ENCODE measurements at regions not wholly inside any gene's neighbourhood (a gene's known extent, or its start where the extent isn't known, plus 50 kb on each side); places are given as distances from the start of the nearest gene placed in this dataset.

DNA sequence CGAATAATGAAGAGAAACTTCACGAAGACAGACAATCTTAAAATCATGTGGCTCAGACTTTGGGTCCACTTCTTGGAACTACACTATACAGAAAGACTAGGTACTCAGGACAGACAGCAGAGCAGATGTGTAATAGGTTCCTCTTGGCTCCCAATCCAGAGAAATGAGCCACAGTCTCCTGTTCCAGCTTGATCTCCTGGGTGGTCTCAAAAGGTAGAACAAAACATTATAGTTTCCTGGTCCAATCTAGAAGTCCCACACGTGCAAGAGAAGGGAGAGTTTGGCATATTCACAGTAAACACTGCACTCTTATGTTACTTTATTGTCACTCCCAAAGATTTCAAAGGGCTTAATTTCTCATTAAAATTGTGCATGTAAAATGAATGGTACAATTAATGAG, 134.5 kb upstream of the FIBIN start:
- ChIA-PET CTCF (ENCODE audit: low intra/inter-chr PET ratio) (no interaction called here), POLR2A (no interaction called here)
- Histone ChIP-seq H3K27ac (ENCODE audit: extremely low read depth, low read depth, low read length) (no peak overlapping the region), H3K9me3 (replicated peaks; ENCODE audit: control insufficient read depth, insufficient read depth, low read depth, low read length) (no peaks in the 10 kb centered on the region), H3K79me2 (ENCODE audit: control insufficient read depth, insufficient read depth, low read length) (no peaks in the 10 kb centered on the region), H3K4me3 (no peak overlapping the region), H3K36me3 (ENCODE audit: control insufficient read depth, insufficient read depth, low read length) (no peaks in the 10 kb centered on the region), H3K27me3 (ENCODE audit: control insufficient read depth in 2 of 2, insufficient read depth in 2 of 2, low read length in 2 of 2) (no peaks in the 10 kb centered on the region), H2AFZ (ENCODE audit: low read depth, low read length) (no peak overlapping the region), H3K4me2 (ENCODE audit: insufficient read depth, low read length) (no peak overlapping the region), H4K20me1 (replicated peaks; ENCODE audit: control insufficient read depth, insufficient read depth, low read length) (no peaks in the 10 kb centered on the region), H3K4me1 (replicated peaks in 1 of 2; ENCODE audit: control insufficient read depth in 2 of 2, insufficient read depth in 2 of 2, low read length in 2 of 2) (no peaks in the 10 kb centered on the region), H3K9me1 (ENCODE audit: control insufficient read depth, insufficient read depth, low read length) (no peaks in the 10 kb centered on the region), H3K9ac (ENCODE audit: insufficient read depth in 1 of 2, low read depth in 2 of 2, low read length in 2 of 2) (no peak overlapping the region)
- intact Hi-C loops (cut with micrococcal nuclease) = no loop called here
- BruUV-seq (replicated peaks) = no TSS peak
- ATAC-seq (no peak), DNase-seq (ENCODE audit: extremely low read depth in 1 of 4, low spot score in 3 of 4) (no peak), FAIRE-seq (no peak)
- in situ Hi-C loops (cut with MboI) = no loop called here
- TF ChIP-seq CCNT2 (IDR thresholded peaks at IDR 0.05; ENCODE audit: borderline replicate concordance, extremely low read depth, insufficient read length, low read depth, low read length) = no peak
- TF ChIP-seq ZNF184 (CRISPR knock-in tag; IDR thresholded peaks at IDR 0.05) = no peak
- no peak for TF ChIP-seq KDM1A (IDR thresholded peaks at IDR 0.05)
- no peak for TF ChIP-seq MTA3 (IDR thresholded peaks at IDR 0.05; ENCODE audit: borderline replicate concordance)
- TF ChIP-seq, protein P1, sequence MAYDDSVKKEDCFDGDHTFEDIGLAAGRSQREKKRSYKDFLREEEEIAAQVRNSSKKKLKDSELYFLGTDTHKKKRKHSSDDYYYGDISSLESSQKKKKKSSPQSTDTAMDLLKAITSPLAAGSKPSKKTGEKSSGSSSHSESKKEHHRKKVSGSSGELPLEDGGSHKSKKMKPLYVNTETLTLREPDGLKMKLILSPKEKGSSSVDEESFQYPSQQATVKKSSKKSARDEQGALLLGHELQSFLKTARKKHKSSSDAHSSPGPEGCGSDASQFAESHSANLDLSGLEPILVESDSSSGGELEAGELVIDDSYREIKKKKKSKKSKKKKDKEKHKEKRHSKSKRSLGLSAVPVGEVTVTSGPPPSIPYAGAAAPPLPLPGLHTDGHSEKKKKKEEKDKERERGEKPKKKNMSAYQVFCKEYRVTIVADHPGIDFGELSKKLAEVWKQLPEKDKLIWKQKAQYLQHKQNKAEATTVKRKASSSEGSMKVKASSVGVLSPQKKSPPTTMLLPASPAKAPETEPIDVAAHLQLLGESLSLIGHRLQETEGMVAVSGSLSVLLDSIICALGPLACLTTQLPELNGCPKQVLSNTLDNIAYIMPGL (CRISPR knock-in tag; IDR thresholded peaks at IDR 0.05) = no peak
- no peak for TF ChIP-seq PURB (CRISPR knock-in tag; IDR thresholded peaks at IDR 0.05; ENCODE audit: low read depth)
- TF ChIP-seq SIN3B (IDR thresholded peaks at IDR 0.05; ENCODE audit: low read depth) = no peak
- no peak for TF ChIP-seq PHF8 (IDR thresholded peaks at IDR 0.05; ENCODE audit: borderline replicate concordance, low read length)
- TF ChIP-seq KAT2B (IDR thresholded peaks at IDR 0.05; ENCODE audit: low read depth, low read length) = no peak
- TF ChIP-seq, protein P2, sequence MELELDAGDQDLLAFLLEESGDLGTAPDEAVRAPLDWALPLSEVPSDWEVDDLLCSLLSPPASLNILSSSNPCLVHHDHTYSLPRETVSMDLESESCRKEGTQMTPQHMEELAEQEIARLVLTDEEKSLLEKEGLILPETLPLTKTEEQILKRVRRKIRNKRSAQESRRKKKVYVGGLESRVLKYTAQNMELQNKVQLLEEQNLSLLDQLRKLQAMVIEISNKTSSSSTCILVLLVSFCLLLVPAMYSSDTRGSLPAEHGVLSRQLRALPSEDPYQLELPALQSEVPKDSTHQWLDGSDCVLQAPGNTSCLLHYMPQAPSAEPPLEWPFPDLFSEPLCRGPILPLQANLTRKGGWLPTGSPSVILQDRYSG (tag; conservative IDR thresholded peaks at IDR 0.05; ENCODE audit: low read depth) = no peak
- WGBS (ENCODE audit: insufficient coverage, low coverage, missing lambda C conversion rate) = 0% methylated on average over 3 of the region's 3 CpGs

Measured in K562 (cell line).